ENCODE measurements at regions not wholly inside any gene's neighbourhood (a gene's known extent, or its start where the extent isn't known, plus 50 kb on each side); places are given as distances from the start of the nearest gene placed in this dataset.

DNA sequence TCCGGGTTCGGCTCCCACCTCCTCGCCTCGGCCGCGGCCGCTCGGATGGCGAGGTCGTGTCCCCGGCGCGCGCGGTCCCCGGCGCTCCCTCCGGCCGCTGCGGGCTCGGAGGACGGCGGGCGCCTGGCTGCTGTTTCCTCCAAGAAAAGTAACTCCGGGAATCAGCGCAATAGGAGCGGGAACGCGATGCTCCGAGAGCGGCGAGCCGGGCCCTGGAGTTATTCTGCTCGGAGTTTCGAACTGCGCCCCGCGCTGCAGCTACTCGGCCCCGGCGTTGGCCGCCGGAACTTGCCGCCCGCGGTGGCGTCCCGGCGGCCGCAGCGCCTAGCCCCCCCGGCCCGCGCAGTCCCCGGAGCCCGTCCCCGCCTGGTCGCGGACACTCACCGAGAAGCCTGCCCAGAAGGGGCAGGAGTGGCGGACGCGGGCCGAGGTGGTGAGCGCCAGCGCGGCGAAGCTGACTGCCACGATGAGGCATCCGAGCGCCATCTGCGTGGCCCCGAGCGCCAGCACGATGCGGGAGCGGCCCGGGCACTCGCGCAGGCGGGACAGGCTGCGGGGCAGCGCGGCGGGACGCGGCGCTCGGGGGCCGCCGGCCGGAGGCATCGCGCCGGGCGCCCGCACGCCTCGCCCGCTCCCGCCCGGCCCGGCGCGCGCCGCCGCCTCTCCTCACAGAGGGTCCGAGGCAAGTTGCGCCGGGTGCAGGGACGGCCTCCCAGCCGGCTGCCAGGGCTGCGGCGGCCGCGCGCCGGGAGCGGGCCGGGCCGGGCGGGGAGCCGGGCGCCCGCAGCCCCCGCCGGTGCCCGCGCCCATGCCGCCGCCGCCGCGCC, 251.9 kb downstream of the TJP1 start:
- H3K4me3 ChIP-seq (ENCODE audit: control insufficient read depth, low read depth, low read length): no peak overlapping the region
- TF ChIP-seq, protein P1, sequence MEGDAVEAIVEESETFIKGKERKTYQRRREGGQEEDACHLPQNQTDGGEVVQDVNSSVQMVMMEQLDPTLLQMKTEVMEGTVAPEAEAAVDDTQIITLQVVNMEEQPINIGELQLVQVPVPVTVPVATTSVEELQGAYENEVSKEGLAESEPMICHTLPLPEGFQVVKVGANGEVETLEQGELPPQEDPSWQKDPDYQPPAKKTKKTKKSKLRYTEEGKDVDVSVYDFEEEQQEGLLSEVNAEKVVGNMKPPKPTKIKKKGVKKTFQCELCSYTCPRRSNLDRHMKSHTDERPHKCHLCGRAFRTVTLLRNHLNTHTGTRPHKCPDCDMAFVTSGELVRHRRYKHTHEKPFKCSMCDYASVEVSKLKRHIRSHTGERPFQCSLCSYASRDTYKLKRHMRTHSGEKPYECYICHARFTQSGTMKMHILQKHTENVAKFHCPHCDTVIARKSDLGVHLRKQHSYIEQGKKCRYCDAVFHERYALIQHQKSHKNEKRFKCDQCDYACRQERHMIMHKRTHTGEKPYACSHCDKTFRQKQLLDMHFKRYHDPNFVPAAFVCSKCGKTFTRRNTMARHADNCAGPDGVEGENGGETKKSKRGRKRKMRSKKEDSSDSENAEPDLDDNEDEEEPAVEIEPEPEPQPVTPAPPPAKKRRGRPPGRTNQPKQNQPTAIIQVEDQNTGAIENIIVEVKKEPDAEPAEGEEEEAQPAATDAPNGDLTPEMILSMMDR (IDR thresholded peaks at IDR 0.05; ENCODE audit: control insufficient read depth, insufficient read depth, low read depth, low read length, missing control alignments): no peak
- DNase-seq (ENCODE audit: low read depth): no peak

DNA sequence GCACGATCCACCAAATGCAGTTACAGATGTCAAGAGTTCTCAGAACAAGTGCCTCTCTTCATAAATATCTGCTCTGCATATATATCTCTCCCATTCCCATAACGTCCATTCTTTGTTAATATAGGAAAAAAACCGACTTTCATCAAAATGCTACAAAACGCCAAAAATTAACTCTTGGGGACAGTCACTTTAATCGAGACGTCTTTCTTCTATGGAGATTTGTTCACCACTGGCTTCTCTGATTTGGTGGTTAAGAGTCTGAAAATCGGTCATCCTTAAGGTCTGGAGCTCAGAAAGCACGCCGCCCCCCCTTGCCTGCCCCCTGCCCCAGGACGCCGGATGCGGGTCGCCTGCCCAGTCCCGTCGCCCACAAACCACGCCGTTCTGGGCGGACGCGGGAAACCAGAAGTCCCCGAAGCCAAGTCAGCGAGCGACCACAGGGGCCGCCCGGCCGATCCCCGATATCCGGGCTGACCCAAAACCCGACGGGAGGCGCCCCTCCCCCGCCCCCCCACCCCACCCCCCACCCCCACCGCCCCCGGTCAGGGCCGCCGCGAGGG, 252.7 kb downstream of the TJP1 start:
- no peak for DNase-seq (ENCODE audit: low read depth)
- TF ChIP-seq, protein P1 (IDR thresholded peaks at IDR 0.05; ENCODE audit: control insufficient read depth, insufficient read depth, low read depth, low read length, missing control alignments): no peak
- no peak overlapping the region for H3K4me3 ChIP-seq (ENCODE audit: control insufficient read depth, low read depth, low read length)

DNA sequence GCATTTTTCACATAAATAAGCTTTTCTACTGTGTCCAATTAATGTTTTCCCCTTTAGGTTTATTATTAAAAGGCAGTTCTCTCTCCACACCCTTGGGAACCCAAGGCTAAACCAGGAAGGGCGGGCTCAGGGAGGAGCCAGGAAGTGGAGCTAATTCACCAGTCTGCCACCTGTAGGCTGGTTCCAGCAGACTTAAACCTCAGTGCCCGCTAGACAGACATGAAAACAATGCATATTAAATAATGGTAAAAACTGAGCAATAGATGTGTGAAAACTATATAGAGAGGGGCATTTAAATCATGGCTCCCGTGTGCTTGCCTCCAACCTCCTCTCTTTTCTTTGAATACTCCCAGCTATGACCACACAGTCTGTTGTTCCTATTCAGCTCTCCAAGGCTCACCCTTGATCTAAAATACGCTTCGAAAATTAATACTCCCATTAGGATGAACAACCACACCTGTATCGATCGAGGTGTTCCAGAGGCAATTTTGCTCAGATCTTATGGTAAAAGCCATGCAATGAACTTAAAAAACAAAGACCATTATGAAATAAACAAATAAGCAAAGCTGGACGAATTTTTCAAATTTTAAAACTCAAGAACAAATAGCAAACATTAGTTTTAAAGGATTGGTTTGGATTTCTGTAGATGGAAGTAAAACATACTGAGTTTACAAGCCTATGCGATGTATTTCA, 253.3 kb downstream of the TJP1 start:
- H3K4me3 ChIP-seq (ENCODE audit: control insufficient read depth, low read depth, low read length): no peak overlapping the region
- DNase-seq (ENCODE audit: low read depth): no peak

DNA sequence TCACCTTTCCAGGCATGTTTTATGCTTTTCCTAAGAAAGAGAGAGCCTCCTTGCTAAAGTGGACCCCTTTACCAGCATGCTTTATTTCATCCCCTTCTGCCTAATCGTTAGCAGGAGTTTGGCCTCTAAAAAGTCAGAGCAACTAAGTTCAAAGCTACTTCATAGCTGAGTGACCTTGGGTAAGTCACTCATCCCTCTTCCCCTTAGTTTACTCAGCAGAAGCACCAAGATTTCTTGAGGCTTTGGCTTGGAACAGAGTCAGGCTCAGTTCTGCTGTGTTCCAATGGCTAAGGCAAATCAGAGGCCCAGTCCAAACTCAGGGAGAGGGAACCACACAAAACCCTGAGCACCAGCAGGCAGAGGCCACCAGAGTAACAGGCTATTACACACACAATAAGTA, 254.9 kb downstream of the TJP1 start:
- TF ChIP-seq, protein P1 (IDR thresholded peaks at IDR 0.05; ENCODE audit: control insufficient read depth, insufficient read depth, low read depth, low read length, missing control alignments): no peak
- no peak overlapping the region for H3K4me3 ChIP-seq (ENCODE audit: control insufficient read depth, low read depth, low read length)
- DNase-seq (ENCODE audit: low read depth): no peak

More for the DNA sequence above, 253.3 kb downstream of the TJP1 start:
- TF ChIP-seq, protein P1 (IDR thresholded peaks at IDR 0.05; ENCODE audit: control insufficient read depth, insufficient read depth, low read depth, low read length, missing control alignments): no peak

DNA sequence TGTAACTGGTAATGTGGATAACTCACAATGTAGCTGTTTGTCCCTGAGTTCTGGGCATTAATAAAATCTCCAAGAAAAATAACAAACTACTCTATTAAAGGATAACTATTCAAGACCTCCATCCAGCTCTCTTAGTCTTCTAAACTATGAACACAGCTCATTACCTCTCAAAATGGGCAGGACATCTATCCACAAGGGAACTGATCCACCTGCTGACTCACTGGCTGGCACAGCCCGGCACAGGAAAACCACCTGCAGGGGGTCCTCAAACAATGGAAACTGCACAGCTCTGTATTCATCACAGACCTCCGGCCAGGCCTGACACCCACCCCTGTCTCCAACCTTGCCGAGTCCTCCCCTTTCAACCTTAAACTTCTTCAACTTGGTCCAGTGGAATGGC, 255.4 kb downstream of the TJP1 start:
- no peak for DNase-seq (ENCODE audit: low read depth)

DNA sequence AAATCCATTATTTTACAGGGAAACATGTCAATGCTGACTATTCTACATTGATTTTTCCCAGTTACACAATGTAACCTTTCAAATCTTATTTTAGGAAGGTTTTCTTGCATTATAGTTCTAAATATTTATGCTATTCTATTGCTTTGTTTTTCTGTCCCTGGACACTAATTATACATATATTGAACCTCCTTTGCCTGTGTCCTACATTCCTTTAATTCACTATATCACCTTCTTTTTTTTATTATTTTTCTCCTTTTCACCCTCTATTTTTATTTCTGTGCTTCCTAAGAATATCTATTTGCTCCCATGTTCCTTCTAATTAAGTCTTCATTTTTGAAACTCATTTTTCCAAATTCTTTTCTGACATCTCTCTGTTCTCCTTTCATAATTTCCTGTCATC, 259.2 kb downstream of the TJP1 start:
- H3K4me3 ChIP-seq (ENCODE audit: control insufficient read depth, low read depth, low read length): no peak overlapping the region
- TF ChIP-seq, protein P1 (IDR thresholded peaks at IDR 0.05; ENCODE audit: control insufficient read depth, insufficient read depth, low read depth, low read length, missing control alignments): no peak
- DNase-seq (ENCODE audit: low read depth): no peak

More for the DNA sequence above, 255.4 kb downstream of the TJP1 start:
- TF ChIP-seq, protein P1 (IDR thresholded peaks at IDR 0.05; ENCODE audit: control insufficient read depth, insufficient read depth, low read depth, low read length, missing control alignments): no peak
- no peak overlapping the region for H3K4me3 ChIP-seq (ENCODE audit: control insufficient read depth, low read depth, low read length)
